Prostate gland (tissue), 2 donors: ENCODE measurements at regions not wholly inside any gene's neighbourhood (a gene's known extent, or its start where the extent isn't known, plus 50 kb on each side); places are given as distances from the start of the nearest gene placed in this dataset.

ENCODE experiments used
- POLR2A ChIP-seq: fragments of 450-650 bp; IDR thresholded peaks from one replicate; pipeline ENCODE4 v1.6.1; 2016; ENCODE audit warnings: antibody characterized with exemption, mild to moderate bottlenecking
- TF ChIP-seq, protein P1 (sequence below), 4 experiments: fragments of 200-600 bp in 2 of 4; fragments of 450-650 bp in 2 of 4; sonication (generic) in 2 of 4; IDR thresholded peaks; 1 replicate in 3 of 4; 2 replicates in 1 of 4; pipeline ENCODE4 v1.5.1; 2016 to 2019; ENCODE audit warnings: antibody characterized with exemption in 4 of 4, mild to moderate bottlenecking in 2 of 4, moderate library complexity in 2 of 4

DNA sequence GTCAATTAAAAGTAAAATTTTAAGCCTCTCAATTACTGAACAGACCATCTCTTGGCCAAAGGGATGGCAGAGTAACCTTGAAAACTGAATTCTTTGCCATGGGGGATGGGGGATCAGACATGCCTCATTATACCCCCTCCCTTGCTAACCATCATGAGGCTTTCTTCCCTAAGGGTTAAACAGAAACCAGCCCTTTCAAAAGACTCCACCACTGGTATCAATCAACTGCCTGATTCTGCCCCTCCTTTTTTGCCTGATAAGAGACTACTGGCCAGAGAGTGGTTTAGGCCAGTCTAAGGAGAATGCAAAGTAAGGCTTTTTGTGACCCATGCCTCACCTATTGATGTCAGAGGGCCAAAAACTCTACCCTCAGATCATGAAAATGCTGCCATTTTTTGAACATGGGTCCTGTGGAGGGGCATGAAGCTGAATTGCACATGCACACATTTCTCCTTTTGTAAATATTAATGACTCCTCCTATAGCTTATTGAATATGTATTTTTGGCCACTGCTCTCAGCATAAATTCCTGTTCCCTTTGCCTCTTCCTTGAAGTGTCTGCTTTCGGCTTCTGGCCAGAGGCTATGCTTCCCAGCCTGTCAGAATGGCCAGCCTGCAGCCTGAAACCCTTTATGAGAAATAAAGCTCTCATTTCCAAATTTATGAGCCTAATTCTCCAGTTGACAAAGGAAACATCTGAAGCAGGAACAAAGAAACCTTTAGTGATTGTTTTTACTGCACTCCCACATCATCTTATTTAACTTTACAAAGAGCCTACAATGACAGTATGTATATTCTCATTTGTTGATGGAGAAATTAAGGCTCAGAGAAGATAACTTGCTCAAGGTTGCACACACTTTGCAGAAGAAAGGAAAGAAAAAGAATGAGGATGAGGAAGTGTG, 270.7 kb upstream of the CELF4 start:
- no peak for TF ChIP-seq POLR2A
- TF ChIP-seq, protein P1, sequence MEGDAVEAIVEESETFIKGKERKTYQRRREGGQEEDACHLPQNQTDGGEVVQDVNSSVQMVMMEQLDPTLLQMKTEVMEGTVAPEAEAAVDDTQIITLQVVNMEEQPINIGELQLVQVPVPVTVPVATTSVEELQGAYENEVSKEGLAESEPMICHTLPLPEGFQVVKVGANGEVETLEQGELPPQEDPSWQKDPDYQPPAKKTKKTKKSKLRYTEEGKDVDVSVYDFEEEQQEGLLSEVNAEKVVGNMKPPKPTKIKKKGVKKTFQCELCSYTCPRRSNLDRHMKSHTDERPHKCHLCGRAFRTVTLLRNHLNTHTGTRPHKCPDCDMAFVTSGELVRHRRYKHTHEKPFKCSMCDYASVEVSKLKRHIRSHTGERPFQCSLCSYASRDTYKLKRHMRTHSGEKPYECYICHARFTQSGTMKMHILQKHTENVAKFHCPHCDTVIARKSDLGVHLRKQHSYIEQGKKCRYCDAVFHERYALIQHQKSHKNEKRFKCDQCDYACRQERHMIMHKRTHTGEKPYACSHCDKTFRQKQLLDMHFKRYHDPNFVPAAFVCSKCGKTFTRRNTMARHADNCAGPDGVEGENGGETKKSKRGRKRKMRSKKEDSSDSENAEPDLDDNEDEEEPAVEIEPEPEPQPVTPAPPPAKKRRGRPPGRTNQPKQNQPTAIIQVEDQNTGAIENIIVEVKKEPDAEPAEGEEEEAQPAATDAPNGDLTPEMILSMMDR (IDR thresholded peaks at IDR 0.05): no peak
